Ovary (tissue), 3 donors: ENCODE measurements at regions not wholly inside any gene's neighbourhood (a gene's known extent, or its start where the extent isn't known, plus 50 kb on each side); places are given as distances from the start of the nearest gene placed in this dataset.

Experiments used
- CTCF ChIP-seq, 3 donors: fragments of 450-650 bp in 2 of 3; fragments of 200-600 bp in 1 of 3; IDR thresholded peaks; one replicate each; pipeline versions ENCODE4 v1.5.1 to v1.8.0; 2016 to 2022; ENCODE audit warnings: antibody characterized with exemption in 3 of 3, mild to moderate bottlenecking in 1 of 3
- EP300 ChIP-seq: sonication (generic); formaldehyde crosslinking; IDR thresholded peaks from one replicate; pipeline ENCODE4 v1.6.1; 2017; ENCODE audit warnings: antibody characterized with exemption
- POLR2A ChIP-seq: fragments of 450-650 bp; IDR thresholded peaks from one replicate; pipeline ENCODE4 v1.6.1; 2017; ENCODE audit warnings: antibody characterized with exemption, mild to moderate bottlenecking, moderate library complexity
- donor health status: DM: no; HTN: no; CAD: no.

- no peak for TF ChIP-seq CTCF (IDR thresholded peaks at IDR 0.05)
- TF ChIP-seq POLR2A = no peak
- TF ChIP-seq EP300 = no peak
Measured at GRCh38 chr4:82268826-82269193, 105.0 kb downstream of the HNRNPD start.
